EH (cell line): ENCODE measurements at regions not wholly inside any gene's neighbourhood (a gene's known extent, or its start where the extent isn't known, plus 50 kb on each side); places are given as distances from the start of the nearest gene placed in this dataset.
A peak's percentile ranks its signal among the peaks of the same experiment; 100 is the strongest.
"Not testable (repeated sequence)": the region's sequence is repeated elsewhere in the genome, so short reads cannot be mapped to it uniquely, and the experiment has no call there.

Experiments
- DNase-seq: peaks from one replicate; pipeline ENCODE4 v3.0.0-alpha.2; 2015; ENCODE audit warnings: low read depth

- peak; percentile 97 for DNase-seq
Observed at GRCh38 chr20:33908336-33908735, 85.4 kb upstream of the RALY start.

GRCh38 chr20:33908868-33909267, 84.8 kb upstream of the RALY start:
- DNase-seq, result no peak

- DNase-seq, result peak; percentile 98
Observed at GRCh38 chr20:33909331-33909921, 84.3 kb upstream of the RALY start.

GRCh38 chr20:33910056-33910455, 83.7 kb upstream of the RALY start:
- DNase-seq, result peak; percentile 87

GRCh38 chr20:33910529-33911327, 83.0 kb upstream of the RALY start:
- no peak for DNase-seq

- peak; percentile 58 for DNase-seq
Observed at GRCh38 chr20:33914919-33915318, 78.8 kb upstream of the RALY start.

- peak; percentile 32 for DNase-seq
Observed at GRCh38 chr20:33915726-33916331, 77.9 kb upstream of the RALY start.

- no peak for DNase-seq
Observed at GRCh38 chr20:33916768-33917167, 76.9 kb upstream of the RALY start.

GRCh38 chr20:33917831-33918525, 75.7 kb upstream of the RALY start:
- no peak for DNase-seq

GRCh38 chr20:33918662-33919061, 75.0 kb upstream of the RALY start:
- DNase-seq, result no peak

- no peak for DNase-seq
Observed at GRCh38 chr20:33919653-33920052, 74.1 kb upstream of the RALY start.

GRCh38 chr20:33922224-33922623, 71.5 kb upstream of the RALY start:
- no peak for DNase-seq

- DNase-seq, result no peak
Observed at GRCh38 chr20:33923740-33924139, 70.0 kb upstream of the RALY start.

- DNase-seq, result peak; percentile 59
Observed at GRCh38 chr20:33925867-33926266, 67.8 kb upstream of the RALY start.

GRCh38 chr20:33926425-33926824, 67.3 kb upstream of the RALY start:
- no peak for DNase-seq

- DNase-seq, result peak; percentile 7
Observed at GRCh38 chr20:33927724-33928123, 66.0 kb upstream of the RALY start.

GRCh38 chr20:33929917-33930316, 63.8 kb upstream of the RALY start:
- DNase-seq, result no peak

- peak; percentile 69 for DNase-seq
Observed at GRCh38 chr20:33933469-33933909, 60.2 kb upstream of the RALY start.

- DNase-seq, result no peak
Observed at GRCh38 chr20:33936656-33937055, 57.1 kb upstream of the RALY start.

GRCh38 chr20:33939031-33939430, 54.7 kb upstream of the RALY start:
- not testable (repeated sequence) for DNase-seq

- no peak for DNase-seq
Observed at GRCh38 chr20:33940666-33941065, 53.0 kb upstream of the RALY start.
